OCI-LY3 (cell line): ENCODE measurements at regions not wholly inside any gene's neighbourhood (a gene's known extent, or its start where the extent isn't known, plus 50 kb on each side); places are given as distances from the start of the nearest gene placed in this dataset.

Experiments
- EZH2phosphoT487 ChIP-seq: fragments of 200-600 bp; shearing (Covaris generic); IDR thresholded peaks from 2 replicates; pipeline ENCODE4 v1.6.1; 2018; ENCODE audit warnings: antibody characterized with exemption, mixed run types, low read depth
- TF ChIP-seq, protein P1 (sequence below): fragments of 200-600, 300-600 bp; sonication (generic); IDR thresholded peaks from 2 replicates; pipeline ENCODE4 v1.5.1; 2014; ENCODE audit warnings: antibody characterized with exemption, low read length, low read depth

DNA sequence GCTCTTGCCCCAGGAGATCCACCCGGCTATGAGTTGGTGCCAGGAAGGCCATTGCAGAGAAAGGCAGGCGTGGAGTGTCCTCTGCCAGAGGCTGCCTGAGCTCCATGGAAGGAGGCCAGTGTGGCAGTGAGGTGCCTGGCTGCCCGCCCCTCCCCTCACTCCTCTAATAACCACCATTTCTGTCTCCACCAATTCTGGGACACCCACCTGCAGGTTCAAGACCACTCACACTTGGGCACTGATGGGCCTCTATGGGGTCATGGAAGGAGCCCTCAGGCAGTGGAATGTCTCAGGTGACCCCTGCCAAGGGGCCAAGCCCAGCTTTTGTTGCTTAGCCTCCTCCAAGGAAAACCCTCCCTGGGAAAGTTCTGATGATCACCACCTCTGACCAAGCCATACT, 731.6 kb downstream of the MATN1 start:
- TF ChIP-seq, protein P1, sequence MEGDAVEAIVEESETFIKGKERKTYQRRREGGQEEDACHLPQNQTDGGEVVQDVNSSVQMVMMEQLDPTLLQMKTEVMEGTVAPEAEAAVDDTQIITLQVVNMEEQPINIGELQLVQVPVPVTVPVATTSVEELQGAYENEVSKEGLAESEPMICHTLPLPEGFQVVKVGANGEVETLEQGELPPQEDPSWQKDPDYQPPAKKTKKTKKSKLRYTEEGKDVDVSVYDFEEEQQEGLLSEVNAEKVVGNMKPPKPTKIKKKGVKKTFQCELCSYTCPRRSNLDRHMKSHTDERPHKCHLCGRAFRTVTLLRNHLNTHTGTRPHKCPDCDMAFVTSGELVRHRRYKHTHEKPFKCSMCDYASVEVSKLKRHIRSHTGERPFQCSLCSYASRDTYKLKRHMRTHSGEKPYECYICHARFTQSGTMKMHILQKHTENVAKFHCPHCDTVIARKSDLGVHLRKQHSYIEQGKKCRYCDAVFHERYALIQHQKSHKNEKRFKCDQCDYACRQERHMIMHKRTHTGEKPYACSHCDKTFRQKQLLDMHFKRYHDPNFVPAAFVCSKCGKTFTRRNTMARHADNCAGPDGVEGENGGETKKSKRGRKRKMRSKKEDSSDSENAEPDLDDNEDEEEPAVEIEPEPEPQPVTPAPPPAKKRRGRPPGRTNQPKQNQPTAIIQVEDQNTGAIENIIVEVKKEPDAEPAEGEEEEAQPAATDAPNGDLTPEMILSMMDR, result no peak
- TF ChIP-seq EZH2phosphoT487, result no peak
